ENCODE measurements at regions not wholly inside any gene's neighbourhood (a gene's known extent, or its start where the extent isn't known, plus 50 kb on each side); places are given as distances from the start of the nearest gene placed in this dataset.

GRCh38 chr6:51396583-51396982 lies 577.9 kb downstream of the TFAP2B start:
- TF ChIP-seq PATZ1 (CRISPR knock-in tag; IDR thresholded peaks at IDR 0.05; ENCODE audit: borderline replicate concordance) (no peak), ZC3H10 (CRISPR knock-in tag; IDR thresholded peaks at IDR 0.05) (no peak), ZNF8 (CRISPR knock-in tag; IDR thresholded peaks at IDR 0.05) (no peak), GLIS3 (CRISPR knock-in tag; IDR thresholded peaks at IDR 0.05) (no peak)

All from SK-N-SH treated with all-trans-retinoic acid at 6 μM for 48 hours (cell line).